Stimulated activated CD4-positive, alpha-beta T cell treated with anti-CD3 and anti-CD28 coated beads, Interleukin-4, amount 100 ng/mL, for 48 hours (primary cell): ENCODE measurements at regions not wholly inside any gene's neighbourhood (a gene's known extent, or its start where the extent isn't known, plus 50 kb on each side); places are given as distances from the start of the nearest gene placed in this dataset.

Source experiments
- DNase-seq, 2 donors: peaks; one replicate each; pipeline ENCODE4 v3.0.0-alpha.2; 2020; ENCODE audit warnings: low read depth in 2 of 2

- DNase-seq = no peak
Observed at GRCh38 chr1:87508247-87508787, 179.6 kb downstream of the LMO4 start.

GRCh38 chr1:87510540-87510939 lies 181.9 kb downstream of the LMO4 start:
- DNase-seq = no peak

GRCh38 chr1:87511449-87511848 lies 182.8 kb downstream of the LMO4 start:
- no peak for DNase-seq

GRCh38 chr1:87512431-87512830 lies 183.8 kb downstream of the LMO4 start:
- no peak for DNase-seq

- DNase-seq = no peak
Observed at GRCh38 chr1:87513255-87513654, 184.6 kb downstream of the LMO4 start.

- no peak for DNase-seq
Observed at GRCh38 chr1:87513966-87514660, 185.4 kb downstream of the LMO4 start.

GRCh38 chr1:87515781-87516180 lies 187.1 kb downstream of the LMO4 start:
- DNase-seq = no peak

GRCh38 chr1:87518794-87519193 lies 190.1 kb downstream of the LMO4 start:
- no peak for DNase-seq

GRCh38 chr1:87521452-87521851 lies 192.8 kb downstream of the LMO4 start:
- no peak for DNase-seq

GRCh38 chr1:87523466-87523865 lies 194.8 kb downstream of the LMO4 start:
- no peak for DNase-seq

GRCh38 chr1:87524021-87524754 lies 195.5 kb downstream of the LMO4 start:
- DNase-seq = no peak

GRCh38 chr1:87528754-87529517 lies 200.3 kb downstream of the LMO4 start:
- no peak for DNase-seq

- no peak for DNase-seq
Observed at GRCh38 chr1:87530042-87530807, 201.5 kb downstream of the LMO4 start.

- no peak for DNase-seq
Observed at GRCh38 chr1:87535551-87535950, 206.9 kb downstream of the LMO4 start.

GRCh38 chr1:87539147-87539546 lies 210.5 kb downstream of the LMO4 start:
- no peak for DNase-seq

GRCh38 chr1:87542697-87543096 lies 214.0 kb downstream of the LMO4 start:
- DNase-seq = no peak

- no peak for DNase-seq
Observed at GRCh38 chr1:87549738-87550137, 221.1 kb downstream of the LMO4 start.

GRCh38 chr1:87553511-87553910 lies 224.8 kb downstream of the LMO4 start:
- DNase-seq = no peak

- no peak for DNase-seq
Observed at GRCh38 chr1:87555366-87555765, 226.7 kb downstream of the LMO4 start.

- no peak for DNase-seq
Observed at GRCh38 chr1:87556326-87556725, 227.6 kb downstream of the LMO4 start.

- no peak for DNase-seq
Observed at GRCh38 chr1:87558921-87559320, 230.2 kb downstream of the LMO4 start.

- DNase-seq = no peak
Observed at GRCh38 chr1:87560137-87560536, 231.5 kb downstream of the LMO4 start.
